ENCODE measurements at regions not wholly inside any gene's neighbourhood (a gene's known extent, or its start where the extent isn't known, plus 50 kb on each side); places are given as distances from the start of the nearest gene placed in this dataset.
"Not testable (repeated sequence)": the region's sequence is repeated elsewhere in the genome, so short reads cannot be mapped to it uniquely, and the experiment has no call there.

DNA sequence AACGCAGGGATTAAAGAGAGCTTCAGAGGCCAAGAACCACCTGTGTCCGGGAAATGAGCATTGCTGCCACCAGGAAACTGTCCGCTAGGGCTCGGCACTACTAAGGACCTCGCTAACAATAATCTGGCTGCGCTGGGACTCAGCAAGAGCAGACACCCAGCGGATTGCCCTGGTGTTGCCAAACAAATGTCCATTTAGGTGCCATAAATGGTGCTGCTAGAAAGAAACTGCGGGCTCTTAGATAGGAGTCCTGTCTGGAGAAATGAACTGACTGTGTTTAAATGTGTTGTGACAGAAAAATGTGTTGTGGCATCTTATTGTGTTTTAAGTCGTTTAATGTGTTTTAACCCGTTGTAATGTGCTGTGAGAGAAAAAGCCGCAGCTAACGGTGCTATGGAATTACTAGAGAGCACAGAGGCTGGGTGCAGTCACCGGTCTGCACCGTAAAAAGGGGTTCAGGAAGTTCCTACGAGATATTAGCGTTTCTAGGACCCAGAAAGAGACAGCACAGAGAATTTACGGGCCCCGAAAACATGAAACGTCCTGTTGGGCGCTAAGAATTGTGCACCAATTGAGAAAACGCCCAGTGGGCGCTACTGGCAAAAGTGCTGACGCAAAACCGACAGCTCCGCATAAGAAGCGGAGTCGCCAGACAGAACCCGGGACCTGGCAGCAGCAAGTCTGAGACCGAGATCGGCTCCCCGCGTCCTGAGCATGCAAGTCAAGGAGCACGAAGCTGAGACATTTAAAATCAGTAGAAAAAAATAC, 90.6 kb downstream of the ANXA2R start:
- peak; percentile 10 to 38 (median 31) for DNase-seq

DNA sequence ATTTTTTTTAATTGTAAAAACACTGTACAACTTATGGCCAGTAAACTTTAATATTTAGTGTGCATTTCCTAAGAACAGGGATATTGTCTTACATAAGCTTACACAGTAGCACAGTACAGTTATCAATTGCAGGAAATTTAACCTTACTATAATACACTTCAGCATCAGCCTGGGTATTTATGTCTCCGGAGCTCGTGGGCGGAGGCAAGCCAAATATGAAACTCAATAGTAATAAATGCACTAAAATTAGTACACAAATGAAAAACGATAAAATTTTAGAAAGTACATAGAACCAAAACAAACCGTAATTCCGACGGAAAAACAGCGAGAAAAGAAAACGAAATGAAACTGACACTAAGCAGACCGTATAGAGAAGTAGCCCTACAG, 91.2 kb downstream of the ANXA2R start:
- no peak for DNase-seq

DNA sequence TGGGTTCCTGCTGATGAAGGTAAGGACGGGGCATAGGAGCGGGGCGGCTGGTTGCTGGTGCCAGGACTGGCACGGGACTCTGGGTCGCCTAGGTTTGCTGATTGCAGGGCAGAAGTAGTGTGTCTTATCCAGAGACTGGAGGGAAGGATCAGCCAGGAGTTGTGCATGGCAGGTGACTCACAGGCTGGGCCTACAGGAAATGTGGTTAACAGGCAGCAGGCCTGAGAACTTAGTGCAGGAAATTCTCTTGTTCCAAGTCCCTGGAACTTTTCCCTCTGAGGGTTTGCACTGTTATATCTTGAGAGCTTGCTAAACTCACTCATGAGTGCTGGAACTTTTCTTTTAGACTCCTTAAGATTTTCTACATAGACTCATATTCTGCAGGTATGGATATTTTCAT, 95.1 kb downstream of the ANXA2R start:
- DNase-seq: no peak

DNA sequence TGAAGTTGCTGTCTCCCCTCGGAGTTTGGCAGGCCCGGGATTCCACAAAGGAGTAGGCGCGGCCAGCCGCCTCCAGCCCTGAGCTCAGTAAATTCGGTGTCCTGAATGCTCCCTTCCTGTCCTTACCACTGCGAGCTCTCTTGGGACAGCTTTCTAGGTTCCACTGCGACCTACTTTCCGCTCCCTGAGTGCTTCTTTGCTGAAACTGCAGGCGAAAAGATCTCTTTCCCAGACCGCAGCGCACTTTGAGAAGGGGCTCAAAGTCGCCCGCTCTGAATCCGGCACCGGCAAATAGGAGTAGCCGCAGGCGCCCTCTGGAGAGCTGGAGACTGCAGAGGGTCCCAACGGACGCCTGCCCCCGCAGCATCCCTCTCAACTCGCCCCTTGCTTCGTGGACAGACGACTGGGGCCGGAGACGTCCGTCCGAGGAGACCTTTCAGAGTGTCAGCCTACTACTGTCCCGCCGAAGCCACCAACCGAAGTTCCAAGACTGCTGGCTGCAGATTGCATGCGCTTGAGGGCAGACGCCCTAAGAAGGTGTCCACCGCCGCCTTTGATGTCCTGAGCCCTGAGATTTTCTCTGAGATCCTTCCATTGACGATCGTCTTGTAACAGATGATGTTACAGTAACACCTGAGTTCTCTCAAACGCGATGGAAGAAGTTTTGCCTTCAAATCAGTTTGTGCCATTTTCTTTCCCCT, 96.0 kb downstream of the ANXA2R start:
- no peak for DNase-seq

DNA sequence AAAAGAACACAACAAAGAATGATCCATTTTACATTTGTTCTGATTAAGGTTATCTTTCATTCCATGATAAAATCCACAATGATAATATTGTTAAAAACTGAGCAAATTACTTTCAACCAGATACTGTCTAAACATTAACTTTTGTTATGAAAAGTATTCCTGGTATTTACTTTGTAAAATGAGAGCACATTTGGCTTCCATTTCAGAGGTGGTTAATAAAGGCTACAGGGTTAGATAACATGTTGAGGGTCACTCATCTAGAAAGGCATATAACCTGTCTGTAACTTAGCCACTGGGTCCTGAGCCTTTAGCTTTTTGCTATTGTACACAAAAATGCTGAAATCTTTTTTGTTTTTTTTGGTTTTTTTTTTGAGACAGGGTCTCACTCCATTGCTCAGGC, 99.3 kb downstream of the ANXA2R start:
- no peak for DNase-seq

DNA sequence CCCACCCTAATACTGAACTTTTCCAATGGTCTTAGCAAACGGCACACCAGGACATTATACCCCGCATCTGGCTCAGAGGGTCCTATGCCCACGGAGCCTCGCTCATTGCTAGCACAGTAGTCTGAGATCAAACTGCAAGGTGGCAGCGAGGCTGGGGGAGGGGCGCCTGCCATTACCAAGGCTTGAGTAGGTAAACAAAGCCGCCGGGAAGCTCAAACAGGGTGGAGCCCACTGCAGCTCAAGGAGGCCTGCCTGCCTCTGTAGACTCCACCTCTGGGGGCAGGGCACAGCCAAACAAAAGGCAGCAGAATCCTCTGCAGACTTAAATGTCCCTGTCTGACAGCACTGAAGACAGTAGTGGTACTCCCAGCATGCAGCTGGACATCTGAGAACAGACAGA, 108.1 kb downstream of the ANXA2R start:
- not testable (repeated sequence) for DNase-seq

DNA sequence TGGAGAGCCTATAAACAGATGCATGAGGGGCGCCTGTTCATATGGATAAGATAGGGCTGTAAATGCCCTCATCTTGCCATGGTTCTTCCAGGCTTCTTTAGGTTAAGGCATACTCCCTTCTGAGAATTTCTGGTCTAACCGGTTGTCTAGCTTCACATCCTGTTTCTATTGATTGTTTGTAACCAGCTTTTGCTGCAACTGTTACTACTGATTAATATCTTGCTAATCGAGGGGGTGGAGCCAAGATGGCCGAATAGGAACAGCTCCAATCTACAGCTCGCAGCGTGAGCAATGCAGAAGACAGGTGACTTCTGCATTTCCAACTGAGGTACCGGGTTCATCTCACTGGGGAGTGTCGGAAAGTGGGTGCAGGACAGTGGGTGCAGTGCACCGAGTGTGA, 108.7 kb downstream of the ANXA2R start:
- not testable (repeated sequence) for DNase-seq

DNA sequence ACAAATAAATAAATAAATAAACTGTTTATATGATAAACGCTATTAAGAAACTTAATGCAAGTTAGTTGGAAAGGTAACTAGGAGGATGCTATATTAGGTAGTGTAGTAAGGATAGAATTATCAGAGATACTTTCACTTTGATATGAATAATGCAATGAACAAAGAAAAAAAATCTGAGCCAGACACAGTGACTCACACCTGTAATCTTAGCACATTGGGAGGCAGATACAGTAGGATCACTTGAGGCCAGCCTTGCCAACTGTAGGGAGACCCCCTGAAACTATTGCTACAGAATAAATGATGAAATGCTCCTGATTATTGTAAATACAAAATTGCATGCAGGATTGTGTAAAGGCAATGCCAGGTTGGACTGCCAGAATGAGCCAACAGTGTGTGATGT, 109.2 kb downstream of the ANXA2R start:
- DNase-seq: no peak

DNA sequence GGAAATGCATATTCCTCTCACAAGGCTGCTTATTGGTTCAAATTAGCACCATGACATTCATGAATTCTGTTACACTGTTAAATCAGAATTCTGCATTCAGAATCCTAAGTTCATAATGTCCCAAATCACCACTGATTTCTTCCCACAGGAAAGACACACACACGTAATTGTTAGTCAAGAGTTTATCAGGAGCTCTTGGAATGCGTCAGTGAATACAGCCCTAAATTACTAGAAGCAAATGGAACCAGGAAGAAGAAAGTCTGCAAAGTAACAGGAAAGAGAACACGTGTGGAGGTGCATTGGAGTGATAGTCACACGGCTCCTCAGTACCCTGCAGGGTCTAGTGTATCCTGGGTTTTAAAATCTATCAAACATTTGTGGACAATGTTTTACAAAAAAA, 110.2 kb downstream of the ANXA2R start:
- no peak for DNase-seq

DNA sequence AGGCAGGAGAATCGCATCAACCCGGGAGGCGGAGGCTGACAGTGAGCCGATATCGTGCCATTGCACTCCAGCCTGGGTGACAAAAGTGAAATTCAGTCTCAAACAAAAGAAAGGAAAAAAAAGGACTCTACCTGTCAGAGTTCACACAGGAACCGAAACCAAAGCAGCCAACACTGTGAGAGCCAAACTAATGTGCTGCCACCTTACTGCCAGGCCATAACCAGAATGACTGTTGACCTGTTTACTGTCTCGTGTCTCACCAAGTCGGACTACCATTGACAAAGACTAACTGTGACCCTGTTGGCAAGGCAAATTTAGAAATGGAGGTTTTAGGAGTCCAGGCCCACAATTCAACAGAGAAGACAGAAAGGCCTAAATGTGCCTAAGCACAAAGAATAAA, 112.4 kb downstream of the ANXA2R start:
- no peak for DNase-seq

DNA sequence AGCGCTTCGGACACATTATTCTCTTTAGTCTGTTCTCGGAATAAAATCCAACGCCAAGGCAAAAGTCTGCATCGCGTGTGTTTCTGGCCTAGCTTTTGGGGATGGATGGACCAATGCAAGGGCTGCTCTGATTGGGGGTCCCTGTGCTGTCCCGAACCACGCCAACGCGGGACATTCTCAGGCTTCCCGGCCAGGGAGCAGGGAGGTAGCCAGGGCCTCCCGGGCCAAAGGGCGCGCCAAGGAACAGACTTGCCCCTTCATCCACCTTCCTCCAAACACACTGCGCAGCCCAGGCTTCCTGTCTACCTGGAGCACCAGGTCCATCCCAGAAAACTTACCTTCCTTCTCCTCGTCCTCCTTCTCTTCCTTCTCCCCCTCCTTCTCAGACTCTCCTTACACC, 113.0 kb upstream of the SELENOP start:
- DNase-seq: no peak

DNA sequence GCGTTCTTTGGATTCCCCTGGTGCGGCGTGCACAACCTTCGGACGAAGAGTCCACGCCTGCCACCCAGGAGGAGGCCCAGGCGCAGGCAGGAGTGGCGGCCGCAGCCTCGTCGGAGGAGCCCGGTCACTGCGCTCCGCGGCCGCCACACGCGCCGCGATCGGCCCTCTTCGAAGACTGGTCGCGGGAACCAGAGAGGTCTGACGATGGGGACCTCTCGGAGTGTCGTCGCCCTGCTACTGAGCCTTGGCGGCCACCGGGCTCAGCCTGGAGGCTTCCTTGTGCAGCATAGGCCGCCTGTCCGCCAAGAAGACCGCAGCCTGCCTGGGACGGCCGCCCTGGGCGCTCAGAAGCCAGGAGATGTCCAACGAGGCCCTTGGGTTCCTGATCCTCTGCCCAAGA, 112.5 kb upstream of the SELENOP start:
- DNase-seq: no peak

DNA sequence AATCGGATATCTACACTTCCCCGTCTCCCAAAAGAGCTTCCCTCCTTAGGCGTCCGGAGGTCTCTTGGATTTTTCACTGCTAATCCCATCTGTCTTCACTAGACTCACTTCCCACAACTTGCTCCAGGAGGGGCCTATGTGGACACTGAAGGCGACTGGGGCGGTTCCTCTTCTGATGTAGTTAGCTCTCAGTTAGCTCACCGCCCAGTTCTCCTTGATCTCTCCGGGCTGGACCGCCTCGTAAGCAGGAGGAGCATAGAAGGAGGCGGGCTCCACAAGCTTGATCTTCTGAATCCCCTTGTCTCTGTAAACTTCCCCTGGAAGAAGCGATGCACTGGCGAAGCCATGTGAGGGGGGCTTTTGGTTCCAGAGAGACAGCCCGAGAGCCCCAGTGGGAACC, 112.0 kb upstream of the SELENOP start:
- DNase-seq: no peak

DNA sequence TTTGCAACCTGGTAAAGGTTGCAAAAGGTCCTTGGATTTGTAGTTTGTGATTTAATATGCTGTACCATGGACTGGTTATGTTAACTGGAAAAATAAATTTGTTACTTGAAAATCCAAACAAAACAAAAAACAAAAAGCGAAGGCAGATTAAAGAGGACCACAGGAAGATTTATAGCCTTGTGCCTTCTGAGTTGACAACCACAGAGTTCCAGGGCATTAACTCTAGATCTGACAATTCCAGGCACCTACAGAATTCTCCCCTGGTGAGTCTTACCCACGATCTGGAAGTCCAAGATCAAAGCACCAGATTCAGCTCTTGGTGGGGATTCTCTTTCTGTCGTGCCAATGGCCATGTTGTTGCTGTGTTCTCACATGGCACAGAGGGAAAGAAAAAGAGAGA, 107.9 kb upstream of the SELENOP start:
- no peak for DNase-seq

DNA sequence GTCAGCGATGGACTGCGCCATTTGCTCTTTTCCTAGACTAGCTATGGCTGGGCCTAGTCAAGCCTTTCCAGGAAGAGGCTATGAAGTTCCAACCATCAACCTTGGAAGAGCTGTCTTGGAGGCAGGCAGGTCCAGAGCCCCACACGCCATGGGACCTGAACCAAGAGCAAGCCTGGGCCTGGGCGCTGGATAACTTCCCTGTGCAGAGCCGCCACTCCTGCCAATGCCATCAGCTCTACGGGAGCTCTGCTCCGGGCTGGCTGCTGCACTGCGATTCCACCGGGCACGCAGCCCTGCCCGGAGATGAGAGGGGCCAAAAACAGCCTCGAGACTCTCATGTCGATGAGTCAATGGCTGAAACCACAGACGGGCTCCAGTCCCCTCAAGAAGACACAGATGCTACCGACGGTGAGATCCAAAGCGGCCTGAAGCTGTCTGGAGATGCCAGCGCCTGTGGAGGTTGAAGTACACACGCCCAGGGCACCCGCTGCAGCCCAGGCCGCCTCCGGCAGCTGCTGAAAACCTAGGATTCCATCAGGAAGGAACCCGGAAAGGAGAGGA, 103.7 kb upstream of the SELENOP start:
- no peak for DNase-seq

DNA sequence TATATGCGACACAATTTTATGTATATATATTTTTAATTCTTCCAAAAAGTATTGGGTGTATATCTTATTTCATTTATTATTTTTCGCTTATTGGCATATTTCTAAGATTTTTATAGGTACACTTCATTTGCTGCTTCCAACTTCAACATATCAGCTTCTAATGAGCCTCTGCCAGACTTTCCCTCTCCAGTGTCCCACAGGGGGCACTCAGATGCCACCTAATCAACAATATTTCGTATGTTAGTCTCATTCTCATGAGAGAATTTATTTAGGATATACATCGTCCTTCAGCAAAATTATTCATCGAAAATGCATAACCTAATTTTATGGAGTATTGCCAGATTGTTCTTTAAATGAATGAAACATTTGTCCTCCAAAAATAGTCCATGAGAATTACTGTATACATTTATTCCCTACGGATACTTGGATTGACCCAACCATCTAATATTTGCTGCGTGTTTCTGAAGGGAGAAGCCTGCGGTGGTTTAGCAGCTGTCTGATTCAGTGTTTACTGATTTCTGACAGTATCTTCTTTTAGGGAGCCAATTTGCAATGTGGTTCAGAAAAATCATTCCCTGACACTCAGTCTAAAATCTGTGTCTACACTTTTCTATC, 100.6 kb upstream of the SELENOP start:
- DNase-seq: peak in 2 of 4 experiments; percentile 18 to 24

DNA sequence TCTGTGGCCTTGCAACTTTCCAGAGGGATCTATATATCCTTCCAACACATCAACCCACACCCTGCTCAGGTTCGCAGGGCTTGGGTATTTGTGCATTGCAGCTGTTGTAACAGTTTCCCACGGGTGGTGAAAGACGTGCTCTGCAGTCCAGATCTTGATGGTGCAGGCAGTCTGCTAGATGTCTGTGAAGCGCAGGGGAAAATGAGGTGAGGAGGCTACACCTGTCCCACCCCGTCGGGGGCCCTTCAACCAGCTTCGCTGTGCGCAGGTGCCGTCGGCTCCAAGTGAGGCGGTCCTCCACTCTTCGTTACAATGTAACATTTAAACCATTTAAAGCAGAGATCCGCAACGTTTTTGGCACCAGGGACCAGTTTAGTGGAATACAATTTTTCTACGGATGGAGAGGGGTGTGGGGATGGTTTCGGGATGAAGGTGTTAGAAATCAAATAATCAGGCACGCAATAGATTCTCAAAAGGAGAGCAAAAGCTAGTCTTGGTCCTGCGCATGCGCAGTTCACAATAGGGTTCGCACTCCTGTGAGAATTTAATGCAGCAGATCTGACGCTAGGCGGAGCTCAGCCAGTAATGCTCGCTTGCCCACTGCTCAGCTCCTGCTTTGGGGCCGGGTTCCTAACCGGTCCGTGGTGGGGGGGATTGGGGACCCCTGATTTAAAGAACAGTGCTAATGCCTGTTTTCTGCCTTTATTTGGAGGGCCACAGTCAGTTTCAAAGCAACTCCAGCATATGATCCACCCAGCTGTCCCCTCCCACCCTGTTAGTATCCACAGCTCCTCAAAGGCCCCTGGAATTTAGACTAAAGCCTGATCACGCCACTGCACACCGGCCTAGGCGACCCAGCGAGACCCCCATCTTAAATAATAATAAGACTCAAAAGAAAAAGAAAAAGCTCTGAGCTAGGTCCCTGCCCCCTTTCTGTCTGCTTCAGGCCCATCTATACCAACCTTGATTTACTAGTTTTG, 97.1 kb upstream of the SELENOP start:
- DNase-seq: peak; percentile 70 to 81 (median 74)

DNA sequence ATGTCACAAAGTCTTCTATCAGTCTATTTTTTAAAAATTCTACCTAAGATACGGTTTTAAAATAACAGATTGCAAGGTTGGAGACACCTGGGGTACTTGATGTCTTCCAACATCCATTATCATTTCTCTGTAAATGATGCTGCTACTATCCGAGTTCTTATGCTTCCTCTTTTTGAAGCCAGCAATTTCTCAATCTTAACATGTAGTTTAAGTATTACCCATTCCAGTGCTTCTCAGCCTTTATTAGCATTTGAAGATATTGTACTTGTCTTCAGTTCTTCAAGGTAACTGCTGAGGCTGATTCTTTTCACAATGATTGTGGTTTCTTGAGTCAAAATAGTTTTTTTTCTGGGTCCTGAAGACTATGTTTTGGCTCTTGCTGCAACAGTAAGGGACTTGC, 96.4 kb upstream of the SELENOP start:
- no peak for DNase-seq

DNA sequence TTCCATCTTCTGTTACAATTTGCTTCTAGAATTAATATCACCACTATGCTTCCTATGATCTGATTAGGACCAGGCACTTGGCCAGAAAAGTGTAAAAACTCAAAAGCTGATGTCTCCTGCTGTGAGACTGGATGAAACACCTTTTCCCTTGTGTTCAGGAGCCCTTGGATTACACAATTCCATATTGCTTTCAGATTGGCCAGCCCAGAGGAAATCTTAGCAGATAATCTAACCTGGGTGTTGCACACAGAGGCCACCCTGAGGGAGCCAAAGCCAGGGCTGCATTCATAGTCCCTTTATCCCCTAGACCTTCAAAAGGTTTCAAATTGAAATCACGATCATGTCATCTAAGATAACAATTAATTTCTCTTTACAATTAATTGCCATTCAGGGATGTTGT, 94.1 kb upstream of the SELENOP start:
- DNase-seq: no peak

DNA sequence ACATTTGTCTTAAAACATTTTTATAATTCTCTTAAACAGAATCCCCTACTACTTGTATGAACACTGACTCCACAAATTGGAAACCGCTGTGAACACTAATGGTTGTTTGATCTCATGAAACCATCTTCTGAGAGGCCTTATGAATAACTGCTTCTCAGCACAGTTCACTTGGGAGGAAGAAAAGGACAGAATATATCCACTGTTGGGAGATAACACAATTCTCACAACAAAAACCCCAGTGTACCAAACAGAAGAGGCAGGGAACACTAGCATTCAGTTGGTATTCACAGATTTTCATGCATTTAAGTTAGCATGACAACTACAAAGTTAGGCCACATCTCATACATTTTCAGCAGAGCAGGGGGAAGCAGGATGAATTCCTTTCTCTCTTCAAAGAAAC, 89.0 kb upstream of the SELENOP start:
- no peak for DNase-seq

DNA sequence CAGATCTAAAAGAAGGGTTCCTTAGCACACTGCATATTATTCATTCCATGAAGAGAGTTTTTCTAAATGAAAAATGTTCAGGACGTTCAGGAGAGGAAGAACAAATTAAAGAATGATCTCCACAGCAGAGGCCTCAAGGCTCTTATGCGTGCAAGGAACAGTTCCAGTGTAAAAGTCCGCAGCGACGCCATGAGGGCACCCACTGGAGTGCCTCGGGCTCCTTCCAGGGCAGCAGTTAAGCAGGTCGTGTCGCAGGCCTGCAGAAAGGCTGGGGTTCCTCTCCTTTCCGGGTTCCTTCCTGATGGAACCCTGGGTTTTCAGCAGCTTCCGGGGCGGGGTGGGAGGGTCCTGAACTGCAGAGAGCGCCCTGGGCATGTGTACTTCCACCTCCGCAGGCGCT, 87.1 kb upstream of the SELENOP start:
- DNase-seq: no peak

DNA sequence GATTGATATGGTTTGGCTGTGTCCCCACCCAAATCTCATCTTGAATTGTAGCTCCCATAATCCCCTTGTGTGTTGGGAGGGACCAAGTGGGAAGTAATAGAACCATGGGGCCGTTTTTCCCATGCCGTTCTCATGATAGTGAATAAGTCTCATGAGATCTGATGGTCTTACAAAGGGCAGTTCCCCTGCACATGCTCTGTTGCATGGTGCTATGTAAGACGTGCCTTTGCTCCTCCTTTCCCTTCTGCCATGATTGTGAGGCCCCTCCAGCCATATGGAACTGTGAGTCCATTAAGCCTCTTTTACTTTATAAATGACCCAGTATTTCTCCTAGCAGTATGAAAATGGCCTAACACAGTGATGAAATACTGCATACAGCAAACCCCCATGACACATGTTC, 84.8 kb upstream of the SELENOP start:
- no peak for DNase-seq

DNA sequence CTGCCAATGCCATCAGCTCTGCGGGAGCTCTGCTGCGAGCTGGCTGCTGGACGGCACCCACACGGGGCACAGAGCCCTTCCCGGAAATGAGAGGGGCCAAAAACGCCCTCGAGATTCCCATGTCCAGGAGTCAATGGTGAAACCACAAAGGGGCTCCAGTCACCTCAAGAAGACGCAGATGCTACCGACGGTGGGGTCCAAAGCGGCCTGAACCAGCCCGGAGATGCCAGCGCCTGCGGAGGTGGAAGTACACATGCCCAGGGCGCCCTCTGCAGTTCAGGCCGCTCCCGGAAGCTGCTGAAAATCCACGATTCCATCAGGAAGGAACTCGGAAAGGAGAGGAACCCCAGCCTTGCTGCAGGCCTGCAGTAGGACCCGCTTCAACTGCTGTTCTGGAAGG, 82.4 kb upstream of the SELENOP start:
- DNase-seq: no peak

All from activated CD4-positive, CD25-positive, alpha-beta regulatory T cell (primary cell).